ENCODE measurements at regions not wholly inside any gene's neighbourhood (a gene's known extent, or its start where the extent isn't known, plus 50 kb on each side); places are given as distances from the start of the nearest gene placed in this dataset.

- no peak for TF ChIP-seq BACH2 (CRISPR knock-in tag; IDR thresholded peaks at IDR 0.05; ENCODE audit: borderline replicate concordance)
- TF ChIP-seq, protein P1, sequence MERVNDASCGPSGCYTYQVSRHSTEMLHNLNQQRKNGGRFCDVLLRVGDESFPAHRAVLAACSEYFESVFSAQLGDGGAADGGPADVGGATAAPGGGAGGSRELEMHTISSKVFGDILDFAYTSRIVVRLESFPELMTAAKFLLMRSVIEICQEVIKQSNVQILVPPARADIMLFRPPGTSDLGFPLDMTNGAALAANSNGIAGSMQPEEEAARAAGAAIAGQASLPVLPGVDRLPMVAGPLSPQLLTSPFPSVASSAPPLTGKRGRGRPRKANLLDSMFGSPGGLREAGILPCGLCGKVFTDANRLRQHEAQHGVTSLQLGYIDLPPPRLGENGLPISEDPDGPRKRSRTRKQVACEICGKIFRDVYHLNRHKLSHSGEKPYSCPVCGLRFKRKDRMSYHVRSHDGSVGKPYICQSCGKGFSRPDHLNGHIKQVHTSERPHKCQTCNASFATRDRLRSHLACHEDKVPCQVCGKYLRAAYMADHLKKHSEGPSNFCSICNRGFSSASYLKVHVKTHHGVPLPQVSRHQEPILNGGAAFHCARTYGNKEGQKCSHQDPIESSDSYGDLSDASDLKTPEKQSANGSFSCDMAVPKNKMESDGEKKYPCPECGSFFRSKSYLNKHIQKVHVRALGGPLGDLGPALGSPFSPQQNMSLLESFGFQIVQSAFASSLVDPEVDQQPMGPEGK (CRISPR knock-in tag; IDR thresholded peaks at IDR 0.05; ENCODE audit: borderline replicate concordance) = no peak
- no peak for TF ChIP-seq ZNF565 (CRISPR knock-in tag; conservative IDR thresholded peaks at IDR 0.05; ENCODE audit: low read depth)
- TF ChIP-seq ARNTL (CRISPR knock-in tag; IDR thresholded peaks at IDR 0.05; ENCODE audit: borderline replicate concordance, low read depth) = no peak
- no peak for TF ChIP-seq RARB (CRISPR knock-in tag; IDR thresholded peaks at IDR 0.05)
- TF ChIP-seq CSRNP3 (CRISPR knock-in tag; IDR thresholded peaks at IDR 0.05) = no peak
- TF ChIP-seq OSR1 (CRISPR knock-in tag; IDR thresholded peaks at IDR 0.05) = no peak
- TF ChIP-seq CREB5 (CRISPR knock-in tag; IDR thresholded peaks at IDR 0.05; ENCODE audit: low read depth) = no peak
- TF ChIP-seq ZNF70 (CRISPR knock-in tag; IDR thresholded peaks at IDR 0.05) = no peak
- no peak for TF ChIP-seq ESRRG (CRISPR knock-in tag; IDR thresholded peaks at IDR 0.05)
- TF ChIP-seq ZFP3 (CRISPR knock-in tag; IDR thresholded peaks at IDR 0.05) = no peak
- TF ChIP-seq TOX (CRISPR knock-in tag; IDR thresholded peaks at IDR 0.05; ENCODE audit: borderline replicate concordance) = no peak
- TF ChIP-seq, protein P2, sequence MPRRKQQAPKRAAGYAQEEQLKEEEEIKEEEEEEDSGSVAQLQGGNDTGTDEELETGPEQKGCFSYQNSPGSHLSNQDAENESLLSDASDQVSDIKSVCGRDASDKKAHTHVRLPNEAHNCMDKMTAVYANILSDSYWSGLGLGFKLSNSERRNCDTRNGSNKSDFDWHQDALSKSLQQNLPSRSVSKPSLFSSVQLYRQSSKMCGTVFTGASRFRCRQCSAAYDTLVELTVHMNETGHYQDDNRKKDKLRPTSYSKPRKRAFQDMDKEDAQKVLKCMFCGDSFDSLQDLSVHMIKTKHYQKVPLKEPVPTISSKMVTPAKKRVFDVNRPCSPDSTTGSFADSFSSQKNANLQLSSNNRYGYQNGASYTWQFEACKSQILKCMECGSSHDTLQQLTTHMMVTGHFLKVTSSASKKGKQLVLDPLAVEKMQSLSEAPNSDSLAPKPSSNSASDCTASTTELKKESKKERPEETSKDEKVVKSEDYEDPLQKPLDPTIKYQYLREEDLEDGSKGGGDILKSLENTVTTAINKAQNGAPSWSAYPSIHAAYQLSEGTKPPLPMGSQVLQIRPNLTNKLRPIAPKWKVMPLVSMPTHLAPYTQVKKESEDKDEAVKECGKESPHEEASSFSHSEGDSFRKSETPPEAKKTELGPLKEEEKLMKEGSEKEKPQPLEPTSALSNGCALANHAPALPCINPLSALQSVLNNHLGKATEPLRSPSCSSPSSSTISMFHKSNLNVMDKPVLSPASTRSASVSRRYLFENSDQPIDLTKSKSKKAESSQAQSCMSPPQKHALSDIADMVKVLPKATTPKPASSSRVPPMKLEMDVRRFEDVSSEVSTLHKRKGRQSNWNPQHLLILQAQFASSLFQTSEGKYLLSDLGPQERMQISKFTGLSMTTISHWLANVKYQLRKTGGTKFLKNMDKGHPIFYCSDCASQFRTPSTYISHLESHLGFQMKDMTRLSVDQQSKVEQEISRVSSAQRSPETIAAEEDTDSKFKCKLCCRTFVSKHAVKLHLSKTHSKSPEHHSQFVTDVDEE (CRISPR knock-in tag; IDR thresholded peaks at IDR 0.05) = no peak
- TF ChIP-seq CSDC2 (CRISPR knock-in tag; IDR thresholded peaks at IDR 0.05) = no peak
Observed at GRCh38 chr15:98455904-98456303, 192.4 kb upstream of the IGF1R start.
